ENCODE measurements at regions not wholly inside any gene's neighbourhood (a gene's known extent, or its start where the extent isn't known, plus 50 kb on each side); places are given as distances from the start of the nearest gene placed in this dataset.
"Not testable (repeated sequence)": the region's sequence is repeated elsewhere in the genome, so short reads cannot be mapped to it uniquely, and the experiment has no call there.

- DNase-seq, result no peak
Observed at GRCh38 chr2:122683018-122683417, 927.6 kb downstream of the TSN start.

- DNase-seq, result no peak
Observed at GRCh38 chr2:122692400-122693083, 937.1 kb downstream of the TSN start.

DNA sequence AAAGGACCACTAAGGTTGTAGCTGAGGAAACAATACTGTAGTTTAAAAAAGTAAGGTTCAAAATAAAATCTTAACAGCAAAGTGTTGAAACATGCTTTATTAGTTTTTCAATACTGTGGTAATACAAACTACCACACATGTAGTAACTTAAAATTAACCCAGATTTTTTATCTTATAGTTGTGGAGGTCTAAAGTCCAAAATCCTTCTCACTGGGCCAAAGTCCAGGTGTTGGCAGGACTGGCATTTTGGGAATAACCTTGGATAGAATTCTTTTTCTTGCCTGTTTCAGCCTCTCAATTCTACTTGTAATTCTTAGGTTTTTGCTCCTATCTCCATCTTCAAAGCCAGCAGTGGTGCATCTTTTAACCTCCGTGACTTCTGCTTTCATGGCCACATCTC lies 942.0 kb downstream of the TSN start:
- DNase-seq, result no peak

GRCh38 chr2:122703676-122704075 lies 948.2 kb downstream of the TSN start:
- no peak for DNase-seq

- no peak for DNase-seq
Observed at GRCh38 chr2:122704109-122704563, 948.7 kb downstream of the TSN start.

DNA sequence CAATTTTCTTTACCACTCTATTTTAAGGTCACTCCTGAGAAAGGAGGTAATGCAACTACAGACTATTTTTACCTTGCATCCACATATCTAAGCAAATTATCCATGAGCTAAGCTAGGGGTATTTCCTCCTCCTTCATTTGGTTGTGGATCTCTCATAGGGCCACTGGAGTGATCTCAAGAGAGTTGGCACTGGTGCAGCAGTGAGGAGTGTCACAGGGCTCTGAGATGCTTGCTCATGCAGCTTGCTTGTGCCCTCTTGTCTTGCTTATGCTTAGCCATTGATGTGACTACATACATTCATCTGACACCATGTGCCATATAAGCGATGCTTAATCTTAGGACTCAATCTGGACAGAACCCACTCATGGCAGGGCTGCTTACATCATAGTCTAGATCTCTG lies 950.3 kb downstream of the TSN start:
- no peak for DNase-seq

- no peak for DNase-seq
Observed at GRCh38 chr2:122706757-122707223, 951.3 kb downstream of the TSN start.

DNA sequence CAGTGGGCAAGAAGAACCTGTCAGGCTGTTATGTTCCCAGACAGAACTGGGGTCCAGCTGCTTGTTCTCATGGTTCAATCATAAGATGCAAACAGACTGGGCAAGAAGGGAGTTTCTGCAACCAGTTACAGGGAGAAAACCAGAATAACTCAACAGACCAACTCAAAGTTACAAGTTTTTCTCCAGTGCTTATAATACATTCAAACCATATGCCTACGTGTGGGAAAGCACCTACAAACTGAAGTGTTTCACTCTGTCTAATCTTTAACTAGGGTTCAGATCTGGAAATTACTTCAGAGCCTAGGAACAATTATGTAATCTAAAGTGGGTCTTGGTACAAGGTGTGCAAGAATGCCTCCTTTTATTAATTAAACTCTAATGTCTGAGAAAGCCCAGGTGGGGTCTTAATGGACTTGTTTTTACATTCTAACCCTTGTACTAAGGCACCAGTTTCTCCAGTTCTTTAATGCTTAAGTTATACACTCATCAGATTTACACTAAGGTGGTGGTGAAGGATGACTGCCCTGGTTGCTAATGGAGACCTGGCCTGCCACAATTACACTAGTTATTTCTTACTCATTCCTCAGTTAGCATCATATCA lies 951.9 kb downstream of the TSN start:
- DNase-seq, result no peak

DNA sequence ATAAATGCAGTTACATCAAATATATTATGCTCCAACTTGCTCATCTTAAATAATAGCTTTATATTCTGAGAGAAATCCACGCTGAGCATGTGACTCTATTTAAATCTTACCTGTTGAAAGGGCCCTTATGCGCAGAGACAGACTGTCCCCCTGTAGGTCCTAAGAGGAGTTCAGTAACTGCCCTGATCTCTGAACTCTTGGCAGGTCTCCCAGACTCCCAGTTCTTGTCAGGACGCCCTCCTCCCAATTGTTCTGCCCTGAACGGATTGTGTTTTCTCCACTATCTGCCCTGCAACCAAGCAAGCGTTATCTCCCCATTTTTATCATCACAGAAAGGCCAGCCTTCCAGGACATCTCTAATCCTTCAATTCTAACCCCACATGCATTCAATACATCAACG lies 954.6 kb downstream of the TSN start:
- no peak for DNase-seq

GRCh38 chr2:122713800-122714199 lies 958.3 kb downstream of the TSN start:
- DNase-seq, result no peak

GRCh38 chr2:122720822-122721221 lies 965.4 kb downstream of the TSN start:
- not testable (repeated sequence) for DNase-seq

DNA sequence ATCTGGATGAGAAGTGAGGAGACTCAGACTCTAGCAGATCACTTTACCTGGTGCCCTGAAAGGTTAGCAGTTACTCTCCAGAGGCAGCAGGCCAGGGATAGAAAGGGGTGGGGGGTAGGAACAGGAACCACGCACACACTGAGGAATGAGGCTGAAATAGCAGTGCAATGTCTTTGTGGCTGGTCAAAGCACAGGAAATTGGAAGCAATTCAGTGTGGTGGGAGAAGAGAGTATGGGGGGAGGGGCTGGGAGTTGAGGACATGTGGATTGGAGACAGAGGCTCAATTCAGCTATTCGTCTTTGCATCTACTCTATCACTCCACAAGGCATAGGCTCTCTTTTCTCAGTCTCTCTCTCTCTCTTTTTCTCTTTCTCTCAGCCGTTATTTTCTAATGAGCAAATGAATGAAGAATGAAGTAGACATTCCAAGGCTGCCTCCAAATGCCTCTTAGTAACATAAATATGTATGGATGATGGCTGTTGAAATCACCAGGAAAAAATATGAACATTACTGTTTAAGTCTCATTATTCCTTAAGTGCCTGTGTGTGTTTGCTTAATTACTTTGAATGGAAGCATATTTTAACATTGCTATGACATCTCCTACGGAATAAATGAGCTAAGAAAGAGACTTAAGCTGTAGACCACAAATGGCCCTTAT lies 979.4 kb downstream of the TSN start:
- DNase-seq, result no peak

DNA sequence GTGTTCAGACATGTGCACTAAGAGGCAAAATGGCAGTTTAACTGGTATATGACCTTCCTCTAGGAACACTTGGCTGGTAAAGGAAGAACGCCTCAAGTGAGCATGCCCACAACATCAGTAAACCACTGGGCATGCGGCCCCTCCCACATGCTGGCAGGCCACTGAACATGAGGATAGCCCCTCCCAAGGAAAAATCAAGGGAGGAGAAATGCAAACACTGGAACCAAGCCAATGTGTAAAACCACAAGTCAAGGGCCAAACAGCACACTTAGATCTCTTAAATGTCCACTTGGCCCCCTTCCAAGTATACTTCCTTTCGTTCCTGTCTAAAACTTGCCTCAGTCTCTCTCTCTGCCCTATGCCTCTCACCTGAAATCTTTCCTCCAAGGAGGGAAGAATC lies 980.8 kb downstream of the TSN start:
- no peak for DNase-seq

GRCh38 chr2:122737429-122738077 lies 982.1 kb downstream of the TSN start:
- DNase-seq, result no peak

GRCh38 chr2:122739732-122740593 lies 984.5 kb downstream of the TSN start:
- DNase-seq, result no peak

- no peak for DNase-seq
Observed at GRCh38 chr2:122740594-122740948, 985.1 kb downstream of the TSN start.

GRCh38 chr2:122741403-122741802 lies 986.0 kb downstream of the TSN start:
- no peak for DNase-seq

DNA sequence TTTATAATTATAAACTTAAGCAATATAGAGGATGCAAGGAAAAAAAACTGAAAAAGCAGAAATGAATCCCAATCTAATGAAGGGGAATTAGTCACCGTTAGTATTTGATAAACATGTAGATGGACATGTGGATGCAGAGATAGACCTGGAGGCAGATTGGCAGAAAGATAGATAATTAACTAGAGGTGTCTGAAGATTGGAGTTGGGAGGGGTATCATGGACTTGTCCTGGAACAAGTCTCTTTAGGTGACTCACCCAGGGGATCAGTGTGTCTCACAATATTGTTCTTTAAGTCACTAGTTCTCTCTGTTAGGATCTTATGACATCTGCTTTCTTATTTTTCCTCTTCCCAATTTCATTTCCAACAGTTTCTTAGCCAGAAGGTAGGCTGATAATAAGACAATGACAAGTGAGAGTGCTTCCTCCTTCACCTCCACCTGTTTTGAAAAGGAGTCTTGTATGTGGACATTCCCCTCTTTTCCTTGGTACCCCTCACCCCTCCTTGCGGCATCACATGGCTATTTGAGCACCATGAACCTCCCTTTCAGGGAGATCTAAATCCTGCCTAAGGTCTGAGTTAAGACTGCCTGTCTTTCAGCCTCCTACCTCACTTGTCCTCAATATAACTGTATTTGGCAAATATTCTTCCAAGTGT lies 987.7 kb downstream of the TSN start:
- DNase-seq, result no peak

DNA sequence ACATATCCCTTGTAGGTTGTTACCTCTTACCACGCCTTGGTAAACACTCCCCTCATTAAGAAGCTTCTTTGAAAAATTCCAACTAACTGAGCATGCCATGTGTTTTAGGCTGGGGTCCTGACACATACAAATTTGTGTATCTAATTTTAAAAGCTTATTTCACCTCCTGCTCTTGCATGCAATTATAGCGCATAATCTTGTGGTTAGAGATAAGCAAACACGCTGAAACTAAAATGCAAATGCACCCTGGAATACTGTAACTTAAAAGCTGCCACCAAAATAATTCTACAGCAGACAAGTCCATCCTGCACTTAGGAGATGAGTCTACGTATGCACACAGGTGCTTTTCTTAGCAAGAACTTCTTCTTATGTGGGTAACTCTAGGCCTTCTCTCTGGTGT lies 990.2 kb downstream of the TSN start:
- no peak for DNase-seq

- DNase-seq, result no peak
Observed at GRCh38 chr2:122747670-122748069, 992.2 kb downstream of the TSN start.

DNA sequence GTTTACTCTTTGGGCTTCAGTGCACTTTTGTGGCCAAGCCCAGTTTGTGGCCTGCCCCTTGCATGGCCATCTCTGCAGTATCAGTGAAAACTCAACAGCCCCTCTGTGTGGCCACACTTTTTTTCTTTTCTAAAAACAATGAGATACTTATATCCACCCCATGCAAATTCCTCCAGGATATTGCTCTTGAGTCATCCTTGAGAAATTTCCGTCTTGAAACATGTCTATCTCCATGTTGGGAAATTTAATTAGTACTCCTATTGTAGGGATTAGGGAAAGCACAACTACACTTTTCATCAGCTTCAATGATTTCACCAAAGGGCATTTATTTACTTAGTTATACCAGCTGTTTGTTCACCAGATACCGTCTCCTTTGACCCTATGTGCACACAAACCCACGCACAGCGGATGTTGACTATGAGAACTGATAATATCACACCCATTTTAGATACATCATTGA lies 993.1 kb downstream of the TSN start:
- no peak for DNase-seq

GRCh38 chr2:122749405-122749804 lies 994.0 kb downstream of the TSN start:
- no peak for DNase-seq

Data from activated CD4-positive, CD25-positive, alpha-beta regulatory T cell (primary cell).